ENCODE measurements at regions not wholly inside any gene's neighbourhood (a gene's known extent, or its start where the extent isn't known, plus 50 kb on each side); places are given as distances from the start of the nearest gene placed in this dataset.

GRCh38 chr11:39462506-39462905 lies 1996.9 kb downstream of the LRRC4C start:
- TF ChIP-seq POLR2A (IDR thresholded peaks at IDR 0.05; ENCODE audit: low read length) (no peak), GATA1 (IDR thresholded peaks at IDR 0.05; ENCODE audit: low read depth, low read length) (no peak)
